ENCODE measurements at regions not wholly inside any gene's neighbourhood (a gene's known extent, or its start where the extent isn't known, plus 50 kb on each side); places are given as distances from the start of the nearest gene placed in this dataset.
"Not testable (repeated sequence)": the region's sequence is repeated elsewhere in the genome, so short reads cannot be mapped to it uniquely, and the experiment has no call there.

DNA sequence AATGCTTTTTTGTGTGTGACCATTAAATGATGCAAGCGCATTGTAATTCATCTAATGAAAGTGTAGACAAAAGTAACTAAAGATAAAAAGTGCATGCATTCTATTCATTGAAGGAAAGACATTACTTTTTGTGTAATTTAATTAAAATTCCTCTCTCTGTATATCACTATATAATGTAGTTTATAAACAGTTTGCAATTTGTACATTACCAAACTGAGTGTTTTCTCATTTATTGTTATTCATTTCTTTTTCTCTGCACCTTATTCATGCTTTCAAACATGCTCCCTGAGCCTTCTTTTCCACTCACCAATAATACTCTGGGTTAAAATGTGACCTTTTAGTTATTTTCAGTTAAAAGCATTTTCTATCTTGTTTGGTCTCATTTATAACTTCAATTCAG is 713.7 kb upstream of the AADAT start:
- WGBS, 2 donors: 91 to 96% methylated on average over 1 of the region's 1 CpG
- no peaks in the 10 kb centered on the region for H3K36me3 ChIP-seq (replicated peaks in 1 of 2; ENCODE audit: insufficient read depth in 1 of 2, low read depth in 2 of 2)
- ATAC-seq: no peak
- H3K4me1 ChIP-seq: no peaks in the 10 kb centered on the region
- no peak overlapping the region for H3K4me3 ChIP-seq
- TF ChIP-seq, protein P1, sequence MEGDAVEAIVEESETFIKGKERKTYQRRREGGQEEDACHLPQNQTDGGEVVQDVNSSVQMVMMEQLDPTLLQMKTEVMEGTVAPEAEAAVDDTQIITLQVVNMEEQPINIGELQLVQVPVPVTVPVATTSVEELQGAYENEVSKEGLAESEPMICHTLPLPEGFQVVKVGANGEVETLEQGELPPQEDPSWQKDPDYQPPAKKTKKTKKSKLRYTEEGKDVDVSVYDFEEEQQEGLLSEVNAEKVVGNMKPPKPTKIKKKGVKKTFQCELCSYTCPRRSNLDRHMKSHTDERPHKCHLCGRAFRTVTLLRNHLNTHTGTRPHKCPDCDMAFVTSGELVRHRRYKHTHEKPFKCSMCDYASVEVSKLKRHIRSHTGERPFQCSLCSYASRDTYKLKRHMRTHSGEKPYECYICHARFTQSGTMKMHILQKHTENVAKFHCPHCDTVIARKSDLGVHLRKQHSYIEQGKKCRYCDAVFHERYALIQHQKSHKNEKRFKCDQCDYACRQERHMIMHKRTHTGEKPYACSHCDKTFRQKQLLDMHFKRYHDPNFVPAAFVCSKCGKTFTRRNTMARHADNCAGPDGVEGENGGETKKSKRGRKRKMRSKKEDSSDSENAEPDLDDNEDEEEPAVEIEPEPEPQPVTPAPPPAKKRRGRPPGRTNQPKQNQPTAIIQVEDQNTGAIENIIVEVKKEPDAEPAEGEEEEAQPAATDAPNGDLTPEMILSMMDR (IDR thresholded peaks at IDR 0.05): no peak
- no peak for DNase-seq
- H3K9me3 ChIP-seq: no peaks in the 10 kb centered on the region
- H3K27me3 ChIP-seq: no peaks in the 10 kb centered on the region
- H3K27ac ChIP-seq: no peak overlapping the region
- intact Hi-C loops (cut with DNase I): no loop called here

DNA sequence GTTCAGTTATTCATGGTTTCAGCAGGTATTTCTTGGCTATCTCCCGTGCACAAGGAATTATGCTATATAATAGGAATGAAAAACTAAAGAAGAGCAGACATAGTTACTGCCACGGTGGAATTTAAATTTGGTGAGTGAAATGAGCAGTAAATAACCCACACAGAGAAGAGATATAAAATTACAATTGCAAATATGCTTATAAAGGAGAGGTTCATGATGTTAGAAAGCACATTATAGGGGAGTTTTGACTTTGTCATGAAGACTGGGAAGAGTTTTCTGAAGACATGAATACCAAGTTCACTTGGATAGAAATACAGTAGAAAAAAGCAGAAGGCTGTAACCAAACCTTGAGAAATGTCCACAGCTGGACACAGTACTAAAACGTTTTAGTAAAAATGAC is 712.0 kb upstream of the AADAT start:
- ATAC-seq: no peak
- 39 to 40% methylated on average over 3 of the region's 3 CpGs for WGBS, 2 donors
- no peaks in the 10 kb centered on the region for H3K27me3 ChIP-seq
- H3K4me3 ChIP-seq: no peak overlapping the region
- H3K4me1 ChIP-seq: no peaks in the 10 kb centered on the region
- no peaks in the 10 kb centered on the region for H3K36me3 ChIP-seq (replicated peaks in 1 of 2; ENCODE audit: insufficient read depth in 1 of 2, low read depth in 2 of 2)
- intact Hi-C loops (cut with DNase I): no loop called here
- DNase-seq: no peak
- no peak for TF ChIP-seq POLR2A (IDR thresholded peaks at IDR 0.05)
- TF ChIP-seq, protein P1 (IDR thresholded peaks at IDR 0.05): no peak
- H3K27ac ChIP-seq: no peak overlapping the region
- no peaks in the 10 kb centered on the region for H3K9me3 ChIP-seq

DNA sequence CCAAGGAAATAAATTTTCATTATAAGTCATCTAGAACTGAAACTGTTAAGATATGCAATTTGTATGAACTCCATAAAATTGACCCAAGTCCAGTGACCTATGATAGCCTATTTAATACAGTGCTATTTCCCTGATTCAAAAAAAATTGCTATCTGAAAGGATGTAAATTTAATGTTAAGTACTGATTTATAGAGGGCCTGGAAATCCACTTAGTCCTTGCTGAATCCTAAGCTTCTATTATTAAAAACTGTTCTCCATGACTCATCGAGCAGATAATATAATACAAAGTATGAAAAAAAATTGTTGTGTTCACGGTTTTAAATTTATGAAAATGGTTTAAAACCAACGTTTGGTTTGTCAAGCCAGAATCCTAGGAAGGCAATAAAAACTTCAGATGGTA is 704.8 kb upstream of the AADAT start:
- no peak overlapping the region for H3K4me3 ChIP-seq
- H3K27ac ChIP-seq: no peak overlapping the region
- no peaks in the 10 kb centered on the region for H3K9me3 ChIP-seq
- H3K27me3 ChIP-seq: no peaks in the 10 kb centered on the region
- no peak for ATAC-seq
- no peaks in the 10 kb centered on the region for H3K36me3 ChIP-seq (replicated peaks in 1 of 2; ENCODE audit: insufficient read depth in 1 of 2, low read depth in 2 of 2)
- DNase-seq: no peak
- WGBS, 2 donors: 62% methylated on average over 3 of the region's 3 CpGs
- intact Hi-C loops (cut with DNase I): no loop called here
- no peaks in the 10 kb centered on the region for H3K4me1 ChIP-seq
- TF ChIP-seq POLR2A (IDR thresholded peaks at IDR 0.05): no peak
- TF ChIP-seq, protein P1 (IDR thresholded peaks at IDR 0.05): no peak

DNA sequence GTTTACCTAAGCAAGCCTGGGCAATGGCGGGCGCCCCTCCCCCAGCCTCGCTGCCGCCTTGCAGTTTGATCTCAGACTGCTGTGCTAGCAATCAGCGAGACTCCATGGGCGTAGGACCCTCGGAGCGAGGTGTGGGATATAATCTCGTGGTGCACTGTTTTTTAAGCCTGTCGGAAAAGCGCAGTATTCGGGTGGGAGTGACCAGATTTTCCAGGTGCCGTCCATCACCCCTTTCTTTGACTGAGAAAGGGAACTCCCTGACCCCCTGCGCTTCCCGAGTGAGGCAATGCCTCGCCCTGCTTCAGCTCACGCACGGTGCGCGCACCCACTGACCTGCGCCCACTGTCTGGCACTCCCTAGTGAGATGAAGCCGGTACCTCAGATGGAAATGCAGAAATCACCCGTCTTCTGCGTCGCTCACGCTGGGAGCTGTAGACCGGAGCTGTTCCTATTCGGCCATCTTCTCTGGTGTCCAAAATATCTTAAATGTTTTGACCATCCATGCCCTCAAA is 698.8 kb upstream of the AADAT start:
- H3K36me3 ChIP-seq (replicated peaks in 1 of 2; ENCODE audit: insufficient read depth in 1 of 2, low read depth in 2 of 2); H3K9me3 ChIP-seq; ATAC-seq; H3K27me3 ChIP-seq; H3K27ac ChIP-seq; H3K4me1 ChIP-seq; H3K4me3 ChIP-seq; DNase-seq; intact Hi-C loops (cut with DNase I): not testable (repeated sequence)
- 84 to 89% methylated on average over 24 to 28 of the region's 28 CpGs for WGBS, 2 donors

DNA sequence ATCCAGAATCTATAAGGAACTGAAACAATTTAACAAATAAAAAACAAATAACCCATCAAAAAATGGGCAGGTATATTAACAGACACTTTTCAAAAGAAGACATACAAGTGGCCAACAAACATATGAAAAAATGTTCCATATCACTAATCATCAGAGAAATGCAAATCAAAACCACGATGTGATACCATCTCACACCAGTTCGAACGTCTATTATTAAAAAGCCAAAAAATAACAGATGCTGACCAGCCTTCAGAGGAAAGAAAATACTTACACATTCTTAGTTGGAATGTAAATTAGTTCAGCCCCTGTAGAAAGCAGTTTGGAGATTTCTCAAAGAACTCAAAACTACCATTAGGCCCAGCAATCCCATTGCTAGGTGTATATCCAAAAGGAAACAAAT is 687.9 kb upstream of the AADAT start:
- intact Hi-C loops (cut with DNase I): no loop called here
- DNase-seq: no peak
- Histone ChIP-seq H3K27ac (no peak overlapping the region), H3K4me1 (no peaks in the 10 kb centered on the region), H3K4me3 (no peak overlapping the region), H3K27me3 (no peaks in the 10 kb centered on the region), H3K9me3 (no peaks in the 10 kb centered on the region), H3K36me3 (replicated peaks in 1 of 2; ENCODE audit: insufficient read depth in 1 of 2, low read depth in 2 of 2) (no peaks in the 10 kb centered on the region)
- TF ChIP-seq, protein P1 (IDR thresholded peaks at IDR 0.05): no peak
- TF ChIP-seq POLR2A (IDR thresholded peaks at IDR 0.05): no peak
- WGBS, 2 donors: 72 to 85% methylated on average over 3 of the region's 3 CpGs
- no peak for ATAC-seq

Data from body of pancreas (tissue), 4 donors.